Natural killer cell (primary cell): ENCODE measurements at regions not wholly inside any gene's neighbourhood (a gene's known extent, or its start where the extent isn't known, plus 50 kb on each side); places are given as distances from the start of the nearest gene placed in this dataset.

ENCODE experiments used
- ATAC-seq, 3 donors: fragments of 150-1000 bp in 2 of 3; fragments of 200-7000 bp in 1 of 3; cut with Tn5 transposase; 1 replicate in 1 of 3; 2 replicates in 2 of 3; pipeline ENCODE4 v1.10.0; 2021; ENCODE audit warnings: mild to moderate bottlenecking in 2 of 3, moderate library complexity in 2 of 3
- DNase-seq, 2 donors: peaks; one replicate each; pipeline versions ENCODE4 v3.0.0 to v3.0.0-alpha.2; 2013 to 2021; ENCODE audit warnings: mixed read lengths in 1 of 2
- H3K27ac ChIP-seq: one replicate; pipeline ENCODE4 v1.5.1; 2013; ENCODE audit warnings: mild to moderate bottlenecking, low read length
- H3K27me3 ChIP-seq: one replicate; pipeline ENCODE4 v1.6.1; 2013; ENCODE audit warnings: low read length; ENCODE audit not compliant: control insufficient read depth, insufficient read depth
- H3K36me3 ChIP-seq: one replicate; pipeline ENCODE4 v1.6.1; 2013; ENCODE audit warnings: low read length; ENCODE audit not compliant: control insufficient read depth, insufficient read depth
- H3K4me1 ChIP-seq: one replicate; pipeline ENCODE4 v1.6.1; 2013; ENCODE audit warnings: low read length; ENCODE audit not compliant: control insufficient read depth, insufficient read depth
- H3K4me3 ChIP-seq: one replicate; pipeline ENCODE4 v1.5.1; 2013; ENCODE audit warnings: low read length
- H3K9me3 ChIP-seq: one replicate; pipeline ENCODE4 v1.6.1; 2013; ENCODE audit warnings: low read length; ENCODE audit not compliant: control insufficient read depth, insufficient read depth
- H3K27ac Mint-ChIP-seq, 2 donors: one replicate each; pipeline ENCODE4 v1.8.0; 2022; ENCODE audit warnings: mild to moderate bottlenecking in 2 of 2, mixed read lengths in 2 of 2, moderate library complexity in 1 of 2
- H3K27me3 Mint-ChIP-seq, 2 donors: one replicate each; pipeline ENCODE4 v1.8.0; 2022; ENCODE audit warnings: low read depth in 2 of 2, mixed read lengths in 2 of 2
- H3K36me3 Mint-ChIP-seq: one replicate; pipeline ENCODE4 v1.8.0; 2022; ENCODE audit warnings: mixed read lengths
- H3K4me1 Mint-ChIP-seq, 2 donors: one replicate each; pipeline ENCODE4 v1.8.0; 2022; ENCODE audit warnings: mixed read lengths in 2 of 2
- H3K4me3 Mint-ChIP-seq: one replicate; pipeline ENCODE4 v1.8.0; 2022; ENCODE audit warnings: mild to moderate bottlenecking, moderate library complexity, mixed read lengths
- H3K9me3 Mint-ChIP-seq, 2 donors: one replicate each; pipeline ENCODE4 v1.8.0; 2022; ENCODE audit warnings: mixed read lengths in 2 of 2
- CTCF ChIP-seq: fragments of 200-600 bp; IDR thresholded peaks from one replicate; pipeline ENCODE4 v1.8.0; 2022; ENCODE audit warnings: antibody characterized with exemption
- WGBS: methylation state at CpG from one replicate; pipeline ENCODE4 v1.1.7; 2013; ENCODE audit warnings: missing lambda C conversion rate; ENCODE audit not compliant: insufficient coverage; 5-methylcytosine and 5-hydroxymethylcytosine counted together
- intact Hi-C: fragments of 100-400 bp; cut with micrococcal nuclease; formaldehyde crosslinking; loops from one replicate; pipeline ENCODE4 v1.14.2; 2022

GRCh38 chr16:74053826-74054225, 242.8 kb upstream of the PSMD7 start:
- H3K36me3 Mint-ChIP-seq: no peaks in the 10 kb centered on the region
- intact Hi-C loops: no loop called here
- Histone ChIP-seq H3K4me1 (no peaks in the 10 kb centered on the region), H3K27me3 (no peaks in the 10 kb centered on the region), H3K36me3 (no peaks in the 10 kb centered on the region), H3K4me3 (no peak overlapping the region), H3K27ac (no peak overlapping the region), H3K9me3 (no peaks in the 10 kb centered on the region)
- ATAC-seq (no peak), DNase-seq (no peak)
- TF ChIP-seq CTCF: no peak
- no peak overlapping the region for H3K27ac Mint-ChIP-seq
- peaks cover 2 to 4% of the 10 kb centered on the region in 2 donors for H3K9me3 Mint-ChIP-seq
- H3K4me1 Mint-ChIP-seq: no peaks in the 10 kb centered on the region
- no peaks in the 10 kb centered on the region for H3K27me3 Mint-ChIP-seq
- H3K4me3 Mint-ChIP-seq: no peak overlapping the region
- 40% methylated on average over 4 of the region's 4 CpGs for WGBS

GRCh38 chr16:74053312-74053711, 243.3 kb upstream of the PSMD7 start:
- Mint-ChIP-seq H3K4me3 (no peak overlapping the region), H3K27ac (no peak overlapping the region), H3K9me3 (no peaks in the 10 kb centered on the region), H3K4me1 (no peaks in the 10 kb centered on the region), H3K27me3 (no peaks in the 10 kb centered on the region), H3K36me3 (no peaks in the 10 kb centered on the region)
- intact Hi-C loops: no loop called here
- Histone ChIP-seq H3K27ac (no peak overlapping the region), H3K4me3 (no peak overlapping the region), H3K9me3 (no peaks in the 10 kb centered on the region), H3K4me1 (no peaks in the 10 kb centered on the region), H3K36me3 (no peaks in the 10 kb centered on the region), H3K27me3 (no peaks in the 10 kb centered on the region)
- WGBS: no CpG with 5 or more reads among the region's 1 CpG
- no peak for TF ChIP-seq CTCF
- DNase-seq: no peak
- ATAC-seq: no peak

GRCh38 chr16:74052016-74052415, 244.6 kb upstream of the PSMD7 start:
- Mint-ChIP-seq H3K36me3 (no peaks in the 10 kb centered on the region), H3K27me3 (no peaks in the 10 kb centered on the region), H3K27ac (no peak overlapping the region), H3K9me3 (no peaks in the 10 kb centered on the region), H3K4me3 (no peak overlapping the region), H3K4me1 (no peaks in the 10 kb centered on the region)
- Histone ChIP-seq H3K36me3 (no peaks in the 10 kb centered on the region), H3K9me3 (no peaks in the 10 kb centered on the region), H3K27ac (no peak overlapping the region), H3K4me3 (no peak overlapping the region), H3K4me1 (no peaks in the 10 kb centered on the region), H3K27me3 (no peaks in the 10 kb centered on the region)
- DNase-seq (no peak), ATAC-seq (no peak)
- intact Hi-C loops: no loop called here
- TF ChIP-seq CTCF: no peak
- WGBS: 65% methylated on average over 1 of the region's 1 CpG

- Histone ChIP-seq H3K36me3 (no peaks in the 10 kb centered on the region), H3K4me1 (no peaks in the 10 kb centered on the region), H3K27ac (no peak overlapping the region), H3K9me3 (no peaks in the 10 kb centered on the region), H3K4me3 (no peak overlapping the region), H3K27me3 (no peaks in the 10 kb centered on the region)
- 77% methylated on average over 4 of the region's 4 CpGs for WGBS
- no peaks in the 10 kb centered on the region for H3K27me3 Mint-ChIP-seq
- no peak overlapping the region for H3K4me3 Mint-ChIP-seq
- no peaks in the 10 kb centered on the region for H3K4me1 Mint-ChIP-seq
- no peak for TF ChIP-seq CTCF
- H3K27ac Mint-ChIP-seq: no peak overlapping the region
- DNase-seq (no peak), ATAC-seq (no peak)
- no peaks in the 10 kb centered on the region for H3K9me3 Mint-ChIP-seq
- intact Hi-C loops: no loop called here
- no peaks in the 10 kb centered on the region for H3K36me3 Mint-ChIP-seq
Observed at GRCh38 chr16:74049027-74049426, 247.6 kb upstream of the PSMD7 start.
